ENCODE measurements at regions not wholly inside any gene's neighbourhood (a gene's known extent, or its start where the extent isn't known, plus 50 kb on each side); places are given as distances from the start of the nearest gene placed in this dataset.
"Not testable (repeated sequence)": the region's sequence is repeated elsewhere in the genome, so short reads cannot be mapped to it uniquely, and the experiment has no call there.

DNA sequence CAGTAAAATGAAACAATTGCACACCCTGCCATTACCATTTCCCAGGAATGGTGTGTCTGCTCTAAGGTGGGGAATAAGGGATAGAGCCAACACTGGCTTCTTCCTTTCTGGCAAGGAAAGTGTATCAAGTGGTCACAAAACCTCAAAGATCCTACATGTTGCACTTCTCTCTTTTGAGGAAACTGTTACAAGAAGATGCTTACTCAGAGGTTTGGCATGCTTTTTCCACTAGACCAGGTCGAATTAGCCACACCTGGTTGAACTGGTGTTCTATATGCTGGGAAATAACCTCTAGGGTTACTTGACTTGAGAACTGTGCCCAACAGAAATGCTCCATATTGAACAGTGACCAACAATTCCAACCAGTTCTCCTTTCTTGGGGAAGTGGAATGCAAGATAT is 102.9 kb downstream of the LRRN1 start:
- DNase-seq (ENCODE audit: low read depth) = no peak

DNA sequence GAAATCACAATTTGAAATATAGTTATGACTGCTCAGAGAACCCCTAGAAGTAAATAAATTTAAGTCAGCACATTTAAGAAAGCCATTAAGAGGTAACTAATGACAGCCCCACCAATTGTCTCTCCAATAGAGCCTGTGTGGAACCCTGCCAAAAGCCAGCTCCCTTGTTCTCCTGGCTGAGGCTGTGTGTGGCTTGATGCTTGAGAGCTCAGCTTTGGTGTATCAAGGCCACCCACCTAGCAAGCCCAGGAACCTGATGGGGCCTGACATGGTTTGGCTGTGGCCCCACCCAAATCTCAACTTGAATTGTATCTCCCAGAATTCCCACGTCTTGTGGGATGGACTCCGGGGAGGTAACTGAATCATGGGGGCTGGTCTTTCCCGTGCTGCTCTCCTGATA is 106.9 kb downstream of the LRRN1 start:
- DNase-seq (ENCODE audit: low read depth) = no peak

DNA sequence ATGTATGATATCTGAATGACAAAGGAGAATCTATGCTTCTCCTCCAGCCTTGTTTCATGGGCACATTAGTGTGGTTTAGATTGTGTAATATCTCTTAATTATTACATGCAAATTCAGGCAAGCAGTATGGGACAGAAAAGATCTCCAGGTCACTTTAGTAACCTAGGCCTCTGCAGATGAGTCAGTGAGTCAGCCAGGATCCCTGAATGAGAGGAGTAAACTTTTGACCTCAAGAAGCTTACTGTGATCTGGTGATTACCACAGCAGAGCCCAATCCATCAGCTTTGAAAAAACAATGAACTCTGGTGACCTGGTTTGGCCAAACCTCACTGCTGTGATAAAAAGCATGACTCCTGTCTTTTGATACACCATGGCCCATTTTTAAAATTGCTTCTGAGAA is 107.8 kb downstream of the LRRN1 start:
- DNase-seq (ENCODE audit: low read depth) = no peak

DNA sequence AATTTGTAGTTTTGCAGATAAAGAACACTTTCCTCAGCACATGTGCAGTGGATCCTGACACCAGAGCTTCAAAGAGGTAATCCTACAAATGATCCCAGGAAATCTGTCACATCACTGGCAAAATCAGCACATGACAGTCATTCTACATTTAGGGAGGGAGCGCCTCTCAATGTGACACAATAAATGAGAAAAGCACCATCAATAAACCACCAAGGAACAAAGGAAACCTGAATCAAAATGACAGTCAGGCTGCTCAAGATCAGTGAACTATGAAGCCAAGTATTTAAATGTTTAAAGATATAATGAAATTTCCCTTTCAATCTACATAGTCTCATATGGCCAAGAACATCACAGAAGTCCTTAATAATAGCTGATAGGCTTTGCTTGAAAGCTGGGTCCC is 119.5 kb downstream of the LRRN1 start:
- DNase-seq (ENCODE audit: low read depth) = no peak

DNA sequence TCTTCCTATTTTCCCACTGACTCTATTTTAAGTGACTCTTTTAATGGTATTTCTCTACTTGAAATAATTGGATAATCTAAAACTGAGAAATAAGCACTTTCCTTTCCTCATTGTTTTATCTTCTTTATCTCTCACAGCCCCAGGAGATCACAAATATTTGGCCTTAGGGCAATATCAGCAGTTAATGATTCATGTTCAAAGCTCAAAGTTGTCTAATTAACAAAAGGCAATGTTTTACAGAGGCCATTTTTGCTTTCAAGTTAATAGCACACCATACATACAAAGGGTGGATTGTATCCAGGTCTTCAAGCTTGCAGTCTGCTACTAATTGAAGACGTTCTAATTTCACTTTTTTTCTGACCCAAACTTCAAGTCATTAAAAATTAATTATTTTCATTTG is 120.1 kb downstream of the LRRN1 start:
- no peak for DNase-seq (ENCODE audit: low read depth)

DNA sequence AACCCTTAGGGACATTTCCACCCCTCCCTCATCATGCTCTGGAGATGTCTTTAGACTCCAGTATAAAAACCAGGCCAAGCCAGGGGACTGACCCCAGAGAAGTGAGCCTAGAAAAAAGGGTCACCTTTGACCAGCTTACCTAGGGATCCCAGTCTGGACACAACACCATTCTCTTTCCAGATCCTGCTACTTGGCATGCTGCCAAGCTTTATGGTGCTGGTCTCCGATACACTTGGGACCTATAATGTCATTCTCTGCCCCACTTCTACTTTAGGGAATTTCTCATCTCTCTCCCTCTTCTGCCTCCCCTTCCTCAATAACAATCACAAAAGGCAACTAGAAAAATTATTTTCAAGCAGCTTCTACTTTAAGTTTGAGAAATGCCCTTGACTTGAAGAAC is 124.4 kb downstream of the LRRN1 start:
- DNase-seq (ENCODE audit: low read depth) = no peak

DNA sequence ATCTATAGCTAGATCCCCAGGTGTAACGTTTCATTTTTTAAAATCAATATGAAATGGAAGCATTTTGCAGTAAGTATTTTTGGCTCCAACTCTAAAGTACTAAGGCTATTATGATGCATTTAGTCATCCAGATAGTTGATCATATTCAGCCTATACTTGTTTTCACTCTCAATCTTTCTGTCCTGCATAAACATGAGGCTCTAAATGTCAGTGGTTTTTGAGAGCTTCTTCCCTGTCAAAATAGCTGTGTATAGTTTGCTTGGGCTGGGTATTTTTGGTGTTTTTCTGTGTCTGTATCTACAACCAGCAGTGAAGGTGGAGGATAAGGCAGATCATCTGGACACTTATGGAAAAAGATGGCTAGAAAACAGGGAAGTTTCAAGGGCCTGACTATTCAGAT is 128.0 kb downstream of the LRRN1 start:
- no peak for DNase-seq (ENCODE audit: low read depth)

DNA sequence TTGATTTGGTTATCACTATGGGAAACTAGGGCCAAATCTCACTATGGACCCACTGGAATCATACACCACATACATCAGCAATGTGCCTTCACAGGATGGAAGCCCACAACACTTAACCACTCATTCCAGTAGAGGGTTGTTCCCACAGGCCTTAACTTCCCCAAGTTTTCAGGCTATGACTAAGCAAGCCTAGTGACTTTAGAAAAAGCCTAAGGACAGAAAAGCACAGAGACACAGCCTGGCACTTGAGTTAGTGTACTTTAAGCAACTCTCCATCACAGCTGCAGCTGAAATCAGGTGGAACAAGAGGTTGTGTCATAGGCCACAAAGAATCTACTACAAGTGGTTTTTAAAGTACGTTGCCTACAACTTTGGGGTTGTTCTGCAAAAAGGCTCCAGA is 128.7 kb downstream of the LRRN1 start:
- no peak for DNase-seq (ENCODE audit: low read depth)

DNA sequence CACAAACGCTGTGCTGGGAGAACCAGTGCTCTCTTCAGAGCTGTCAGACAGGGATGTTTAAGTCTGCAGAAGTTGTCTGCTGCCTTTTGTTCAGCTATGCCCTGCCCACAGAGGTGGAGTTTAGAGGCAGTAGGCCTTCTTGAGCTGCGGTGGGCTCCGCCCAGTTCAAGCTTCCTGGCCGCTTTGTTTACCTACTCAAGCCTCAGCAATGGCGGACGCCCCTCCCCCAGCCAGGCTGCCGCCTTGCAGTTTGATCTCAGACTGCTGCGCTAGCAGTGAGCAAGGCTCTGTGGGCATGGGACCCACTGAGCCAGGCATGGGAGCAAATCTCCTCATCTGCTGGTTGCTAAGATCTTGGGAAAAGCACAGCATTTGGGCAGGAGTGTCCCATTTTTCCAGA is 142.1 kb downstream of the LRRN1 start:
- DNase-seq (ENCODE audit: low read depth) = not testable (repeated sequence)

DNA sequence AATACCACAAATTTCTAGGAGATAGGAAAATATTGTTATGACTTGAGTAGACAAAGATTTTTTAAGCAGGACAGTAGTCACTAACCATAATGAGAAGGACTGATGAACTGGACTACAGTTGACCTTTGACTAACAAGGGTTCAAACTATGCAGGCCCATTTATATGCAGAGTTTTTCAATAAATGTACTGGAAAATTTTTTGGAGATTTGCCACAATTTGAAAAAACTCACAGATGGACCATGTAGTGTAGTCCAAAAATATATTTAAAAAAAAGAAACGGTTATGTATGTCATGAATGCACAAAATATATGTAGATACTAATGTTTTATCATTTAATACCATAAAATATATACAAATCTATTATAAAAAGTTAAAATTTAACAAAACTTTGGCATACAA is 151.8 kb downstream of the LRRN1 start:
- DNase-seq (ENCODE audit: low read depth) = no peak

DNA sequence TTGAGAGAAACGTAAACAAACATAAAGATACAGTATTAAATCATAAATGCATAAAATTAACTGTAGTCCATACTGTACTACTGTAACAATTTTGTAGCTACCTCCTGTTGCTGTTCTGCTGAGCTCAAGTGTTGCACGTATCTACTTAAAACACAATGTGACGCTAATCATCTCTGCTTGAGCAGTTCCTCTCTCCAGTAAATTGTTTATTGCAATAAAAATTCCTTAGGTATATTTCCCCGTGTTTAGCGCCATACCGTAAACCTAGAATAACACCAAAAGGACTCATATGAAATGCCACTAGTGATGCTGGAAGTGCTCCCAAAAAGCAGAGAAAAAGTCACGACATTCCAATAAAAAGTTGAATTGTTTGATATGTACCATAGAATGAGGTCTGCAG is 152.3 kb downstream of the LRRN1 start:
- no peak for DNase-seq (ENCODE audit: low read depth)

DNA sequence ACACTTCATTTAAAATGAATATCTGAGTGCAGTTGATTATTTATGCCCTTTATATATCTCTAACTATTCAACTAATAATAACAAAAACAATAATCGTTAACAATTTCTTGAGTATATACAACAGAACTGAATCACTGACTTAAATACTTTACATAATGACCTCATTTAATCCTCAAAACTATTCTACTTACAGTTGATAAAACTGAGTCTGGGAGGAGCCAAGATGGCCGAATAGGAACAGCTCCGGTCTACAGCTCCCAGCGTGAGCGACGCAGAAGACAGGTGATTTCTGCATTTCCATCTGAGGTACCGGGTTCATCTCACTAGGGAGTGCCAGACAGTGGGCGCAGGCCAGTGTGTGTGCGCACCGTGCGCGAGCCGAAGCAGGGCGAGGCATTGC is 163.6 kb downstream of the LRRN1 start:
- not testable (repeated sequence) for DNase-seq (ENCODE audit: low read depth)

DNA sequence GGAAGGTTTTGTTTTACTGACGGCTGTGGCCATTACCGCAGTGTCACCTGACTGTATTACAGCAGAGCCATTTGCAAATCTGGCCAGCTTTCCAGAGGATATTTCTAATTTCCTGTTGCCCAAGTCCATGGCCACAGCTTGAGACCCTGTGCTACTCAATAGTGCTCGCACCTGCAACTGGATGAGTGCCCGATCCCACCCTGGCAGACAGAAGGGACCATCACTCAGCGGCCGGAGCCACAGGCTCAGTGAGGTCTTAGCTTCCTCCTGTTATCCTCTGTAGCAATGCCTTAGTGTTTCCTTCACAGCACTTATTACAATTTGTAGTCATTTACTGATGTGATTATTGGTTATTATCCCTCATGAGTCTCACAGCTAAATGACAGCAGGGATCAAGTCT is 184.8 kb downstream of the LRRN1 start:
- no peak for DNase-seq (ENCODE audit: low read depth)

DNA sequence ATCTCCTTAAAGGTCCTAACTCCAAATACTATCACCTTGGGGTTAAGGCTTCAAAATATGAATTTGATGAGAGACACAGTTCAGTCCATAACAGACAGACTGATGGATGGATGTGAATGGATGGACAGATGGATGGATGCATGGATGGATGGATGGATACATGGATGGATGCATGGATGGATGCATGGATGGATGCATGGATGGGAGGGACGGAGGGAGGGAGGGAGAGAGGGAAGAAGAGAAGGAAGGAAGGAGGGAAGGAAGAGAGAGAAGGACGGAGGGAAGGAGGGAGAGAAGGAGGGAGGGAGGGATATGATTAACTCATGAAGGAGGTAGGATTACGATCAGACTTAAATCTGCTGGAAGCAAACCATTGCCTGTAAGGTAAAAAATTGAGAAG is 192.4 kb downstream of the LRRN1 start:
- no peak for DNase-seq (ENCODE audit: low read depth)

DNA sequence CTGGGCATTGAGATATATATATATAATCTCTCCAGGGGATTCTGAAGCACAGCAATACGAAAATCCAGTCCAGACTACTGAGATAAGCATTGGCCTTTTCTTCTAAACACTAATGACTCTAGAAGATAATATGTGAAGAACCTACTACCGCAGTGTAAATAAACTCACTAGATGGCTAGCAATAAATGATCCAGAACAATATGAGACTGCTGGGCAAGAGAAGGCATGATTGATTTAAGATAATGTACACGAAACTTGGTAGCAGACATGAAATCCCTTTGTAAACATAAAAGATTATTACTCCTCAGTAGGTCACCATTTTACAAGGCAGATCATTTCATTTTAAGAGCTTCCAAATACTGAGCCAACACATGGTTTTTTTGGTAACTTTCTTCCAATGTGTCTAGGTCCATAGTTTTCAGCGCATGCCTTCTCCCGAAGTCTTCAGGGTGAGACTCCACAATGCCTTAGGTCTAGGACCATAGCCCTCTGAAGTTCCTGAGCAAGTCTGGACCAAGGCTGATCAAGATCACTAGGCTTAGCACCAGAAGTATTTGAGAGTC is 193.2 kb downstream of the LRRN1 start:
- no peak for DNase-seq (ENCODE audit: low read depth)

DNA sequence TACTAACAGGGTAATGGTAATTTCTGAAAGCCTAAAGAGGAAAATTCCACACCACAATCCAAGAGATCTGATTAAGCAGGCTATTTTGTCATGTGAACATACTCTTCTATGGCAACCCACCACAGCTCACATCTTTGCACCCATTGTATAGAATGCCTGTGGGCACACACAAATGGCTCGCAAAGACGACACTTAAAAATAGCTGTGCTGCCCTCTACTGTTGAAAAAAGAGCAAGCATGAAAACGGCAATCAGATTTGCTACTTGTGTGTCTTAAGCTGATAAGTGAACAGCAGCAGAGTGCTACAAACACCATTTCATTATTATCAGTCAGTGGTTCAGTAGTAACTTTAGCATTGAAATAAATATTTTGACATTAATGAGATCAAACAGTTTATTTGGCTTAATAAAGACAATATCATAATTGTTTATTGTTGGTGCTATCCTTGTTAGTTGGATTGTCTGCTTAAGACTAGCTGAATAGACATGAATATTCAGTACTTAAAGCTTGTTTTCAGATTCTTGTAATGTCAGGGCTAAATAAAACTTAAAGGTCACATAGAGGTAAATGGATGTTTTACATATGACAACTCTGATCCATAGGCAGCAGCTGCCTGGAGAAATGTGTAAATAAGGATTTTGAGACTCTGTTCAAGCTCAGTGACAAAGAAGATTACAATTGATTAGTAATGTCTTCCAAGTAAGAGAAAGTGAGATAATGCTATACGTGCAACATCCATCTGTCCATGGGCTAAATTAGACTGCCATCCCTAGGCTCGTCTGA is 199.1 kb downstream of the LRRN1 start:
- no peak for DNase-seq (ENCODE audit: low read depth)

DNA sequence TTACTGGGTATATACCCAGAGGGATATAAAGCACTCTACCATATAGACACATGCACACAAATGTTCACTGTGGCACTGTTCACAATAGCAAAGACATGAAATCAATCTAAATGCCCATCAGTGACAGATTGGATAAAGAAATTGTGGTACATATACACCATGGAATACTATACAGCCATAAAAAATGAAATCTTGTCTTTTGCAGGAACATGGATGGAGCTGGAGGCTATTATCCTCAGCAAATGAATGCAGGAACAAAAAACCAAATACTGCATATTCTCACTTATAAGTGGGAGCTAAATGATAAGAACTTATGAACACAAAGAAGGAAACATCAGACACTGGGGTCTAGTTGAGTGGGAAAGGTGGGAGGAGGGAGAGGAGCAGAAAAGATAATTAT is 200.1 kb downstream of the LRRN1 start:
- not testable (repeated sequence) for DNase-seq (ENCODE audit: low read depth)

DNA sequence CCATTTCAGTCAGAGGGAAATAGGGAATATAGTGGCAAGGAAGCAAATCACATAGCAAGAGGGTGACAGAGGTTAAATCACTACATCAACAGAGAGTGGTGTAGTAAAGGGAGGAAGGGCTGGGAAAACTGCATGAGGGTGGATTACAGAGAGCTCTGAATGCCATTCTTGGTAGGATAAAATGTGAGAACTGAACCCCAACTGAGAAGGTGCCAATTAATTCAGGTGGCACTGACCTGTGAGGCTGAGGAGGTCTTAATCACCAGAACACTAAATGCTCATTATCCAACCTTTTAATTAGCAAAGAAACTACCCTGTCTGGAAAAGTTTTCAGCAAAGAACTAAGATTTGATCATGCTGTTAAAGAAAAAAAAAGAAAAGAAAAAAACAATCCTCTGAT is 202.7 kb downstream of the LRRN1 start:
- no peak for DNase-seq (ENCODE audit: low read depth)

DNA sequence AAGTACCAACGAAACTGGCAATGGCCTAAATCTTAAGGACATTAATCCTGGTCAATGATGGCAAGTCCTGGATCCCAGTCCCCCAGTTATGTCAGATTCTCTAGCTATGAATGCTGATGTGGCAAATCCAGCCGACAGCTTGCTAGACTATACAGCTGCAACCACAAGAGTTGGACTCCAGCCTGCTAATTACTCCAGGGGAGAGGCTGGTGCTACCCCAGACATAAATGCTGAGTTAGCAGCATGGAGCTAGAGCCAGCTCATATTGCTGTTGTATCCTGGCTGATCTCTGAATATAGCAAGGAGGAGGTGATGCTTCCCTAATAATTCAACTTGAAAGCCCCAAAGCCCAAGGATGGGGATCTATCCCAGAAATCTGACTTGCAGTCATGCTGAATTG is 207.1 kb downstream of the LRRN1 start:
- no peak for DNase-seq (ENCODE audit: low read depth)

DNA sequence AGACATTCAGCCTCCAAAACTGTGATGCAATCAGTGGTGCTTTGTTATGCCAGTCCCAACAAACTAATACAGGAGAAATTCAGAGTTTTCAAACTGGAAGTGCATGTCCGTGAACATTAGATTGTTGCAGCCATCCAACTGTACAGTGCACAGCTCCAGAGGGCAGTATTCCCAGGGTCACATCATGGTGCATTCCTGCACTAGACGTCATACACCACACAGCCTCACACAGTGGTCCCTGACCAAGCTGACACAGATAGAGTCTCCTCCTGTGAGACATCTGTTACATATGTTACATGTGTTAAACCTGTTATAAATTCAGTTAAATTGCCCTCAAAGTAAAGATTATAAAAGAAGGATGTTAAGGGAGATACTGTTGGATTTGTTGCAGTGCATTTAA is 209.0 kb downstream of the LRRN1 start:
- DNase-seq (ENCODE audit: low read depth) = no peak

DNA sequence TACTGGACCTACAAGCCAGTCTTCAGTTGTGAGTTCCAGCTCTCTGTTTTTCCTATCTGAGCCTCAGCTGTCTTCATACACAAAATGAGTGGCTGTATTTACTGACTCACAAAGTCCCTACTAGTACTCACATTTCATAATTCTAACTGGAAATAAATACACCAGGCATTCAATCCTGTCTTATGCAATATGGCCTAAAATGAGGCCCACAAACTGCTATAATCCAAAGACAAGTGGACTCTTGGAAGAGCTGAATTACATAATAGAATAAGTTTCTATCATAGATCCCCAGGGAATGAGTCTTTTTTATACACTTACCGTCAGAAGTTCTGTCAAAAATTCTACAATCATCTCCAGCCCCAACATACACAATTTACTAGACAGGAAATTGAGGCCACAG is 211.9 kb downstream of the LRRN1 start:
- no peak for DNase-seq (ENCODE audit: low read depth)

DNA sequence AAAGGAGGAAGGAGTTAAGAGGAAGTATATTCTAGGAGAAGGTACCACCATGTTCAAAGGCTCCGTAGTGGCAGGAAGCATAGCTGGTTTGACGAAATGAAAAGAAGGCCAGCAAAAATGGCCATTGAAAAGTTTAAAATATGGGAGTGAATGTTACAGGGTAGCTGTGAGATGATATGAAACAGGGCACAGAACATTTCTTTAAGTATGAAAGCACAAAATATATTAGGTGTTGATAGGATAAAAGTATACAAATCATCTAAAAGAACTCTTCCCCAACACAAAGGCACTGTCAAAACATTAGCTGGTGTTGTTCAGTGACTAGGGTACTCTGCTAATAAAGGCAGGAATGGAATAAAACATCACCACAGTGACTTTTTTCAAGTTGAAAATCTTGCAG is 216.2 kb downstream of the LRRN1 start:
- DNase-seq (ENCODE audit: low read depth) = no peak

DNA sequence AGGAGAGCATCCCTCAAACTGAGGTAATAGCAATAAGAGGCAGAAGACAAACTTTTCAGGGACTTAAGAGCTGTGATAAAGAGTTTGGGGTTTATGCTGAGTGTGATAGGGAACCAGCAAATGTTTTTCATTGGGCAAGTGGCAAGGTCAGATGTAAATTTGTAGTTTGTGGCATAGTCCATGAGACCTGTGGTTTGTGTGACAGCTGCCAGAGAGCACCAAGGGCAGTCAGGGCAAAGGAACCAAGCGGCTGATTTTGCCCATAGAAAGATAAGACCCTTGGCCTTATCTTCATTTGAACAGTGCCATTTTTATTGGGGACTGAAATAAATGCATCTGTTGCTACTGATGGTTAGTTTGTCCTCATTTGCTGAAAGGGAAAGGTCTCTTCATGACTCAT is 220.3 kb downstream of the LRRN1 start:
- peak; percentile 44 for DNase-seq (ENCODE audit: low read depth)

DNA sequence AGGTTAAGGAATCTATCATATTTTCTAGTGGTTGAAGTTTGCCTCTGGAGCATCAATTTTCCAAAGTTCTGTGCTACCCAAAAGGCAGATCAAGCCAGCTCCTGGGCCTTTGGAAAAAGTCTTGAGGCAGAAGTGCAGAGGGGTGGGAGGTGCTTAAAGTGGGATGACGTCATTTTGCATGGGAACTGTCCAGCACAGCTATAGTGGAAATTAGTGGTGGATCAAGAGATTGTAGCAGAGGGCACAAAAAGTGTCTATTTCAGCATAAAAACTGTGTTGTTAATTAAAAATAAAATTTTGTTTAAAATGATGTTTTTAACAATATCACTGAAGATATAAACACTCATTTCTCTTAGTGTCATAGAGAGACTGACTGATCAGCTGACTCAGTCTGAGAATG is 221.9 kb downstream of the LRRN1 start:
- DNase-seq (ENCODE audit: low read depth) = no peak
